GM23338 (cell line): ENCODE measurements at regions not wholly inside any gene's neighbourhood (a gene's known extent, or its start where the extent isn't known, plus 50 kb on each side); places are given as distances from the start of the nearest gene placed in this dataset.

ENCODE experiments used
- ATAC-seq: fragments of 200-7000 bp; cut with Tn5 transposase; 3 replicates; pipeline ENCODE4 v1.9.1; 2020
- DNase-seq: peaks from one replicate; pipeline ENCODE4 v3.0.0-alpha.2; 2015; ENCODE audit warnings: low spot score
- H2AFZ ChIP-seq: fragments of 200-600 bp; sonication (generic); 2 replicates; pipeline ENCODE4 v1.8.0; 2016; ENCODE audit warnings: antibody characterized with exemption, mild to moderate bottlenecking, moderate library complexity
- H3F3A ChIP-seq: fragments of 200-600 bp; sonication (generic); replicated peaks from 2 replicates; pipeline ENCODE4 v1.8.0; 2017; ENCODE audit warnings: antibody characterized with exemption, mixed run types, low read depth
- H3K27ac ChIP-seq: fragments of 200-600 bp; sonication (generic); 2 replicates; pipeline ENCODE4 v1.6.1; 2016; ENCODE audit warnings: low read depth
- H3K27me3 ChIP-seq: fragments of 200-600 bp; sonication (generic); 2 replicates; pipeline ENCODE4 v1.8.0; 2016; ENCODE audit warnings: mild to moderate bottlenecking, mixed run types, moderate library complexity; ENCODE audit not compliant: insufficient read depth
- H3K36me3 ChIP-seq: fragments of 200-600 bp; sonication (generic); 2 replicates; pipeline ENCODE4 v1.8.0; 2016; ENCODE audit warnings: mild to moderate bottlenecking; ENCODE audit not compliant: insufficient read depth
- H3K4me1 ChIP-seq: fragments of 200-600 bp; sonication (generic); 2 replicates; pipeline ENCODE4 v1.8.0; 2016; ENCODE audit warnings: mild to moderate bottlenecking, moderate library complexity; ENCODE audit not compliant: insufficient read depth
- H3K4me2 ChIP-seq: fragments of 200-600 bp; sonication (generic); 2 replicates; pipeline ENCODE4 v1.7.1; 2017; ENCODE audit warnings: mixed run types
- H3K4me3 ChIP-seq: fragments of 200-600 bp; sonication (generic); 2 replicates; pipeline ENCODE4 v1.6.1; 2016; ENCODE audit warnings: mixed run types
- H3K79me2 ChIP-seq: fragments of 200-600 bp; sonication (generic); replicated peaks from 2 replicates; pipeline ENCODE4 v1.8.0; 2017; ENCODE audit warnings: mild to moderate bottlenecking; ENCODE audit not compliant: insufficient read depth
- H3K9me2 ChIP-seq: fragments of 200-600 bp; sonication (generic); 2 replicates; pipeline ENCODE4 v1.8.0; 2017; ENCODE audit not compliant: insufficient read depth
- H4K20me1 ChIP-seq: fragments of 200-600 bp; sonication (generic); replicated peaks from 2 replicates; pipeline ENCODE4 v1.8.0; 2017; ENCODE audit warnings: mild to moderate bottlenecking; ENCODE audit not compliant: insufficient read depth
- H3K27ac Mint-ChIP-seq: 2 replicates; pipeline ENCODE4 v1.8.0; 2020; ENCODE audit warnings: inconsistent platforms, mild to moderate bottlenecking, moderate library complexity, mixed read lengths
- H3K27me3 Mint-ChIP-seq: 3 replicates; pipeline ENCODE4 v1.8.0; 2022; ENCODE audit warnings: low read depth, mild to moderate bottlenecking, moderate library complexity, mixed read lengths, inconsistent platforms; ENCODE audit not compliant: insufficient read depth, poor library complexity
- H3K36me3 Mint-ChIP-seq: 3 replicates; pipeline ENCODE4 v1.8.0; 2021; ENCODE audit warnings: low read depth, mild to moderate bottlenecking, inconsistent platforms, moderate library complexity, mixed read lengths
- H3K4me1 Mint-ChIP-seq: 3 replicates; pipeline ENCODE4 v1.8.0; 2020; ENCODE audit warnings: mild to moderate bottlenecking, inconsistent platforms, mixed read lengths
- H3K4me3 Mint-ChIP-seq: 3 replicates; pipeline ENCODE4 v1.8.0; 2021; ENCODE audit warnings: moderate library complexity, mild to moderate bottlenecking, inconsistent platforms, mixed read lengths
- H3K9me3 Mint-ChIP-seq: 3 replicates; pipeline ENCODE4 v1.8.0; 2020; ENCODE audit warnings: moderate library complexity, mild to moderate bottlenecking, inconsistent platforms, mixed read lengths
- EZH2 ChIP-seq: fragments of 200-600 bp; sonication (generic); IDR thresholded peaks from one replicate; pipeline ENCODE4 v1.8.0; 2017; ENCODE audit warnings: antibody characterized with exemption, mild to moderate bottlenecking, low read depth; ENCODE audit not compliant: unreplicated experiment
- EZH2phosphoT487 ChIP-seq: fragments of 200-600 bp; sonication (generic); IDR thresholded peaks from one replicate; pipeline ENCODE4 v1.8.1; 2018; ENCODE audit warnings: antibody characterized with exemption; ENCODE audit not compliant: unreplicated experiment
- JUNB ChIP-seq: IDR thresholded peaks from one replicate; pipeline ENCODE4 v1.6.1; 2016; ENCODE audit warnings: antibody characterized with exemption; ENCODE audit not compliant: unreplicated experiment
- NANOG ChIP-seq: IDR thresholded peaks from 2 replicates; pipeline ENCODE4 v1.6.1; 2016; ENCODE audit warnings: antibody characterized with exemption, borderline replicate concordance
- POLR2AphosphoS5 ChIP-seq: IDR thresholded peaks from 2 replicates; pipeline ENCODE4 v1.6.1; 2016; ENCODE audit warnings: antibody characterized with exemption, low read depth
- STAT1 ChIP-seq: IDR thresholded peaks from one replicate; pipeline ENCODE4 v1.6.1; 2016; ENCODE audit warnings: antibody characterized with exemption; ENCODE audit not compliant: unreplicated experiment
- TF ChIP-seq, protein P1 (sequence below): fragments of 250-450 bp; sonication (Bioruptor Pico); IDR thresholded peaks from 2 replicates; pipeline ENCODE4 v1.5.0; 2020; ENCODE audit warnings: mild to moderate bottlenecking, moderate library complexity
- TF ChIP-seq, protein P2 (sequence below), 2 experiments: fragments of 200-600 bp in 1 of 2; sonication (generic) in 1 of 2; conservative IDR thresholded peaks; 2 replicates each; pipeline versions ENCODE4 v1.5.1 to v1.6.1; 2016 to 2017; ENCODE audit warnings: antibody characterized with exemption in 2 of 2, low read depth in 2 of 2, mild to moderate bottlenecking in 2 of 2, moderate library complexity in 1 of 2
- TF ChIP-seq, protein P3 (sequence below): IDR thresholded peaks from one replicate; pipeline ENCODE4 v1.6.1; 2018; ENCODE audit warnings: antibody characterized with exemption; ENCODE audit not compliant: unreplicated experiment

GRCh38 chr20:22823119-22823518 is 212.0 kb upstream of the SSTR4 start (continued):
- TF ChIP-seq, protein P1, sequence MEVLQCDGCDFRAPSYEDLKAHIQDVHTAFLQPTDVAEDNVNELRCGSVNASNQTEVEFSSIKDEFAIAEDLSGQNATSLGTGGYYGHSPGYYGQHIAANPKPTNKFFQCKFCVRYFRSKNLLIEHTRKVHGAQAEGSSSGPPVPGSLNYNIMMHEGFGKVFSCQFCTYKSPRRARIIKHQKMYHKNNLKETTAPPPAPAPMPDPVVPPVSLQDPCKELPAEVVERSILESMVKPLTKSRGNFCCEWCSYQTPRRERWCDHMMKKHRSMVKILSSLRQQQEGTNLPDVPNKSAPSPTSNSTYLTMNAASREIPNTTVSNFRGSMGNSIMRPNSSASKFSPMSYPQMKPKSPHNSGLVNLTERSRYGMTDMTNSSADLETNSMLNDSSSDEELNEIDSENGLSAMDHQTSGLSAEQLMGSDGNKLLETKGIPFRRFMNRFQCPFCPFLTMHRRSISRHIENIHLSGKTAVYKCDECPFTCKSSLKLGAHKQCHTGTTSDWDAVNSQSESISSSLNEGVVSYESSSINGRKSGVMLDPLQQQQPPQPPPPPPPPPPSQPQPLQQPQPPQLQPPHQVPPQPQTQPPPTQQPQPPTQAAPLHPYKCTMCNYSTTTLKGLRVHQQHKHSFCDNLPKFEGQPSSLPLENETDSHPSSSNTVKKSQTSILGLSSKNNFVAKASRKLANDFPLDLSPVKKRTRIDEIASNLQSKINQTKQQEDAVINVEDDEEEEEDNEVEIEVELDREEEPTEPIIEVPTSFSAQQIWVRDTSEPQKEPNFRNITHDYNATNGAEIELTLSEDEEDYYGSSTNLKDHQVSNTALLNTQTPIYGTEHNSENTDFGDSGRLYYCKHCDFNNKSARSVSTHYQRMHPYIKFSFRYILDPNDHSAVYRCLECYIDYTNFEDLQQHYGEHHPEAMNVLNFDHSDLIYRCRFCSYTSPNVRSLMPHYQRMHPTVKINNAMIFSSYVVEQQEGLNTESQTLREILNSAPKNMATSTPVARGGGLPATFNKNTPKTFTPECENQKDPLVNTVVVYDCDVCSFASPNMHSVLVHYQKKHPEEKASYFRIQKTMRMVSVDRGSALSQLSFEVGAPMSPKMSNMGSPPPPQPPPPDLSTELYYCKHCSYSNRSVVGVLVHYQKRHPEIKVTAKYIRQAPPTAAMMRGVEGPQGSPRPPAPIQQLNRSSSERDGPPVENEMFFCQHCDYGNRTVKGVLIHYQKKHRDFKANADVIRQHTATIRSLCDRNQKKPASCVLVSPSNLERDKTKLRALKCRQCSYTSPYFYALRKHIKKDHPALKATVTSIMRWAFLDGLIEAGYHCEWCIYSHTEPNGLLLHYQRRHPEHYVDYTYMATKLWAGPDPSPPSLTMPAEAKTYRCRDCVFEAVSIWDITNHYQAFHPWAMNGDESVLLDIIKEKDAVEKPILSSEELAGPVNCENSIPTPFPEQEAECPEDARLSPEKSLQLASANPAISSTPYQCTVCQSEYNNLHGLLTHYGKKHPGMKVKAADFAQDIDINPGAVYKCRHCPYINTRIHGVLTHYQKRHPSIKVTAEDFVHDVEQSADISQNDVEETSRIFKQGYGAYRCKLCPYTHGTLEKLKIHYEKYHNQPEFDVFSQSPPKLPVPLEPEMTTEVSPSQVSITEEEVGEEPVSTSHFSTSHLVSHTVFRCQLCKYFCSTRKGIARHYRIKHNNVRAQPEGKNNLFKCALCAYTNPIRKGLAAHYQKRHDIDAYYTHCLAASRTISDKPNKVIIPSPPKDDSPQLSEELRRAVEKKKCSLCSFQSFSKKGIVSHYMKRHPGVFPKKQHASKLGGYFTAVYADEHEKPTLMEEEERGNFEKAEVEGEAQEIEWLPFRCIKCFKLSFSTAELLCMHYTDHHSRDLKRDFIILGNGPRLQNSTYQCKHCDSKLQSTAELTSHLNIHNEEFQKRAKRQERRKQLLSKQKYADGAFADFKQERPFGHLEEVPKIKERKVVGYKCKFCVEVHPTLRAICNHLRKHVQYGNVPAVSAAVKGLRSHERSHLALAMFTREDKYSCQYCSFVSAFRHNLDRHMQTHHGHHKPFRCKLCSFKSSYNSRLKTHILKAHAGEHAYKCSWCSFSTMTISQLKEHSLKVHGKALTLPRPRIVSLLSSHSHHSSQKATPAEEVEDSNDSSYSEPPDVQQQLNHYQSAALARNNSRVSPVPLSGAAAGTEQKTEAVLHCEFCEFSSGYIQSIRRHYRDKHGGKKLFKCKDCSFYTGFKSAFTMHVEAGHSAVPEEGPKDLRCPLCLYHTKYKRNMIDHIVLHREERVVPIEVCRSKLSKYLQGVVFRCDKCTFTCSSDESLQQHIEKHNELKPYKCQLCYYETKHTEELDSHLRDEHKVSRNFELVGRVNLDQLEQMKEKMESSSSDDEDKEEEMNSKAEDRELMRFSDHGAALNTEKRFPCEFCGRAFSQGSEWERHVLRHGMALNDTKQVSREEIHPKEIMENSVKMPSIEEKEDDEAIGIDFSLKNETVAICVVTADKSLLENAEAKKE, result no peak
- TF ChIP-seq, protein P2, sequence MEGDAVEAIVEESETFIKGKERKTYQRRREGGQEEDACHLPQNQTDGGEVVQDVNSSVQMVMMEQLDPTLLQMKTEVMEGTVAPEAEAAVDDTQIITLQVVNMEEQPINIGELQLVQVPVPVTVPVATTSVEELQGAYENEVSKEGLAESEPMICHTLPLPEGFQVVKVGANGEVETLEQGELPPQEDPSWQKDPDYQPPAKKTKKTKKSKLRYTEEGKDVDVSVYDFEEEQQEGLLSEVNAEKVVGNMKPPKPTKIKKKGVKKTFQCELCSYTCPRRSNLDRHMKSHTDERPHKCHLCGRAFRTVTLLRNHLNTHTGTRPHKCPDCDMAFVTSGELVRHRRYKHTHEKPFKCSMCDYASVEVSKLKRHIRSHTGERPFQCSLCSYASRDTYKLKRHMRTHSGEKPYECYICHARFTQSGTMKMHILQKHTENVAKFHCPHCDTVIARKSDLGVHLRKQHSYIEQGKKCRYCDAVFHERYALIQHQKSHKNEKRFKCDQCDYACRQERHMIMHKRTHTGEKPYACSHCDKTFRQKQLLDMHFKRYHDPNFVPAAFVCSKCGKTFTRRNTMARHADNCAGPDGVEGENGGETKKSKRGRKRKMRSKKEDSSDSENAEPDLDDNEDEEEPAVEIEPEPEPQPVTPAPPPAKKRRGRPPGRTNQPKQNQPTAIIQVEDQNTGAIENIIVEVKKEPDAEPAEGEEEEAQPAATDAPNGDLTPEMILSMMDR (conservative IDR thresholded peaks at IDR 0.05; ENCODE audit: low read depth in 2 of 2), result no peak
- no peak for TF ChIP-seq STAT1
- TF ChIP-seq NANOG, result no peak
- TF ChIP-seq EZH2, result no peak

- Histone ChIP-seq H3K79me2 (no peaks in the 10 kb centered on the region), H3K4me2 (no peak overlapping the region), H3K36me3 (no peaks in the 10 kb centered on the region), H3K27ac (no peak overlapping the region), H3K9me2 (no peaks in the 10 kb centered on the region), H3K4me1 (no peaks in the 10 kb centered on the region), H3F3A (no peaks in the 10 kb centered on the region), H2AFZ (no peak overlapping the region), H3K4me3 (no peak overlapping the region), H3K27me3 (no peaks in the 10 kb centered on the region), H4K20me1 (no peaks in the 10 kb centered on the region)
- no peak for DNase-seq
- Mint-ChIP-seq H3K4me3 (no peak overlapping the region), H3K9me3 (no peaks in the 10 kb centered on the region), H3K4me1 (peaks cover 7% of the 10 kb centered on the region; the same call in 2 of the 3 replicates), H3K27ac (no peak overlapping the region), H3K27me3 (no peaks in the 10 kb centered on the region), H3K36me3 (no peaks in the 10 kb centered on the region)
- ATAC-seq, result no peak
- no peak for TF ChIP-seq EZH2
- TF ChIP-seq, protein P2 (conservative IDR thresholded peaks at IDR 0.05; ENCODE audit: low read depth in 2 of 2), result no peak
- TF ChIP-seq, protein P3, sequence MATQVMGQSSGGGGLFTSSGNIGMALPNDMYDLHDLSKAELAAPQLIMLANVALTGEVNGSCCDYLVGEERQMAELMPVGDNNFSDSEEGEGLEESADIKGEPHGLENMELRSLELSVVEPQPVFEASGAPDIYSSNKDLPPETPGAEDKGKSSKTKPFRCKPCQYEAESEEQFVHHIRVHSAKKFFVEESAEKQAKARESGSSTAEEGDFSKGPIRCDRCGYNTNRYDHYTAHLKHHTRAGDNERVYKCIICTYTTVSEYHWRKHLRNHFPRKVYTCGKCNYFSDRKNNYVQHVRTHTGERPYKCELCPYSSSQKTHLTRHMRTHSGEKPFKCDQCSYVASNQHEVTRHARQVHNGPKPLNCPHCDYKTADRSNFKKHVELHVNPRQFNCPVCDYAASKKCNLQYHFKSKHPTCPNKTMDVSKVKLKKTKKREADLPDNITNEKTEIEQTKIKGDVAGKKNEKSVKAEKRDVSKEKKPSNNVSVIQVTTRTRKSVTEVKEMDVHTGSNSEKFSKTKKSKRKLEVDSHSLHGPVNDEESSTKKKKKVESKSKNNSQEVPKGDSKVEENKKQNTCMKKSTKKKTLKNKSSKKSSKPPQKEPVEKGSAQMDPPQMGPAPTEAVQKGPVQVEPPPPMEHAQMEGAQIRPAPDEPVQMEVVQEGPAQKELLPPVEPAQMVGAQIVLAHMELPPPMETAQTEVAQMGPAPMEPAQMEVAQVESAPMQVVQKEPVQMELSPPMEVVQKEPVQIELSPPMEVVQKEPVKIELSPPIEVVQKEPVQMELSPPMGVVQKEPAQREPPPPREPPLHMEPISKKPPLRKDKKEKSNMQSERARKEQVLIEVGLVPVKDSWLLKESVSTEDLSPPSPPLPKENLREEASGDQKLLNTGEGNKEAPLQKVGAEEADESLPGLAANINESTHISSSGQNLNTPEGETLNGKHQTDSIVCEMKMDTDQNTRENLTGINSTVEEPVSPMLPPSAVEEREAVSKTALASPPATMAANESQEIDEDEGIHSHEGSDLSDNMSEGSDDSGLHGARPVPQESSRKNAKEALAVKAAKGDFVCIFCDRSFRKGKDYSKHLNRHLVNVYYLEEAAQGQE, result no peak
- no peak for TF ChIP-seq EZH2phosphoT487
- no peak for TF ChIP-seq POLR2AphosphoS5
- TF ChIP-seq JUNB, result no peak
These were observed 211.0 kb upstream of the SSTR4 start for GRCh38 chr20:22824077-22824476.
